ENCODE measurements at regions not wholly inside any gene's neighbourhood (a gene's known extent, or its start where the extent isn't known, plus 50 kb on each side); places are given as distances from the start of the nearest gene placed in this dataset.

- Mint-ChIP-seq H3K27ac (no peak overlapping the region), H3K4me1 (no peaks in the 10 kb centered on the region), H3K36me3 (no peaks in the 10 kb centered on the region), H3K4me3 (no peak overlapping the region), H3K9me3 (no peaks in the 10 kb centered on the region)
- no peak for ATAC-seq
- no peak for DNase-seq (ENCODE audit: low spot score in 2 of 2)
These were observed 156.4 kb upstream of the CBLB start for GRCh38 chr3:106025151-106025722.

- Mint-ChIP-seq H3K4me3 (no peak overlapping the region), H3K4me1 (no peaks in the 10 kb centered on the region), H3K27ac (no peak overlapping the region), H3K9me3 (no peaks in the 10 kb centered on the region), H3K36me3 (no peaks in the 10 kb centered on the region)
- ATAC-seq = no peak
- DNase-seq (ENCODE audit: low spot score in 2 of 2) = no peak
These were observed 161.3 kb upstream of the CBLB start for GRCh38 chr3:106029954-106030626.

- H3K36me3 Mint-ChIP-seq = no peaks in the 10 kb centered on the region
- no peak for ATAC-seq
- DNase-seq (ENCODE audit: low spot score in 2 of 2) = no peak
- H3K4me3 Mint-ChIP-seq = no peak overlapping the region
- H3K9me3 Mint-ChIP-seq = no peaks in the 10 kb centered on the region
- H3K4me1 Mint-ChIP-seq = no peaks in the 10 kb centered on the region
- no peak overlapping the region for H3K27ac Mint-ChIP-seq
These were observed 161.8 kb upstream of the CBLB start for GRCh38 chr3:106030627-106030963.

- no peaks in the 10 kb centered on the region for H3K4me1 Mint-ChIP-seq
- ATAC-seq (no peak), DNase-seq (ENCODE audit: low spot score in 2 of 2) (no peak)
- H3K9me3 Mint-ChIP-seq = no peaks in the 10 kb centered on the region
- H3K4me3 Mint-ChIP-seq = no peak overlapping the region
- H3K36me3 Mint-ChIP-seq = no peaks in the 10 kb centered on the region
- no peak overlapping the region for H3K27ac Mint-ChIP-seq
These were observed 163.7 kb upstream of the CBLB start for GRCh38 chr3:106032479-106032878.

- no peaks in the 10 kb centered on the region for H3K9me3 Mint-ChIP-seq
- no peaks in the 10 kb centered on the region for H3K36me3 Mint-ChIP-seq
- DNase-seq (ENCODE audit: low spot score in 2 of 2) (no peak), ATAC-seq (peak; percentile 37)
- H3K4me1 Mint-ChIP-seq = no peaks in the 10 kb centered on the region
- H3K27ac Mint-ChIP-seq = no peak overlapping the region
- no peak overlapping the region for H3K4me3 Mint-ChIP-seq
These were observed 164.8 kb upstream of the CBLB start for GRCh38 chr3:106033654-106034053.

GRCh38 chr3:106034313-106034712, 165.5 kb upstream of the CBLB start:
- ATAC-seq (no peak), DNase-seq (ENCODE audit: low spot score in 2 of 2) (no peak)
- Mint-ChIP-seq H3K9me3 (no peaks in the 10 kb centered on the region), H3K4me1 (no peaks in the 10 kb centered on the region), H3K27ac (no peak overlapping the region), H3K4me3 (no peak overlapping the region), H3K36me3 (no peaks in the 10 kb centered on the region)

GRCh38 chr3:106035619-106036018, 166.8 kb upstream of the CBLB start:
- Mint-ChIP-seq H3K36me3 (no peaks in the 10 kb centered on the region), H3K4me1 (peaks cover 7% of the 10 kb centered on the region), H3K9me3 (no peaks in the 10 kb centered on the region), H3K27ac (no peak overlapping the region), H3K4me3 (no peak overlapping the region)
- no peak for ATAC-seq
- no peak for DNase-seq (ENCODE audit: low spot score in 2 of 2)

- no peak overlapping the region for H3K4me3 Mint-ChIP-seq
- no peaks in the 10 kb centered on the region for H3K9me3 Mint-ChIP-seq
- H3K4me1 Mint-ChIP-seq = peaks cover 7% of the 10 kb centered on the region
- H3K27ac Mint-ChIP-seq = no peak overlapping the region
- ATAC-seq = no peak
- no peaks in the 10 kb centered on the region for H3K36me3 Mint-ChIP-seq
- no peak for DNase-seq (ENCODE audit: low spot score in 2 of 2)
These were observed 167.9 kb upstream of the CBLB start for GRCh38 chr3:106036696-106037095.

- H3K27ac Mint-ChIP-seq = no peak overlapping the region
- H3K4me1 Mint-ChIP-seq = peaks cover 8% of the 10 kb centered on the region
- H3K4me3 Mint-ChIP-seq = no peak overlapping the region
- no peaks in the 10 kb centered on the region for H3K36me3 Mint-ChIP-seq
- H3K9me3 Mint-ChIP-seq = peaks cover 3% of the 10 kb centered on the region
- ATAC-seq (no peak), DNase-seq (ENCODE audit: low spot score in 2 of 2) (no peak)
These were observed 178.4 kb upstream of the CBLB start for GRCh38 chr3:106047221-106047620.

GRCh38 chr3:106048946-106049481, 180.2 kb upstream of the CBLB start:
- ATAC-seq (peak; percentile 49), DNase-seq (ENCODE audit: low spot score in 2 of 2) (no peak)
- H3K9me3 Mint-ChIP-seq = peaks cover 3% of the 10 kb centered on the region
- H3K36me3 Mint-ChIP-seq = no peaks in the 10 kb centered on the region
- H3K27ac Mint-ChIP-seq = peak overlapping the region; percentile 52
- H3K4me1 Mint-ChIP-seq = peaks cover 8% of the 10 kb centered on the region
- H3K4me3 Mint-ChIP-seq = no peak overlapping the region

GRCh38 chr3:106049821-106050220, 181.0 kb upstream of the CBLB start:
- no peaks in the 10 kb centered on the region for H3K36me3 Mint-ChIP-seq
- no peak overlapping the region for H3K27ac Mint-ChIP-seq
- peaks cover 3% of the 10 kb centered on the region for H3K9me3 Mint-ChIP-seq
- DNase-seq (ENCODE audit: low spot score in 2 of 2) (no peak), ATAC-seq (no peak)
- no peak overlapping the region for H3K4me3 Mint-ChIP-seq
- H3K4me1 Mint-ChIP-seq = peaks cover 8% of the 10 kb centered on the region

- Mint-ChIP-seq H3K9me3 (no peaks in the 10 kb centered on the region), H3K4me3 (no peak overlapping the region), H3K27ac (no peak overlapping the region), H3K4me1 (peaks cover 8% of the 10 kb centered on the region), H3K36me3 (no peaks in the 10 kb centered on the region)
- ATAC-seq (no peak), DNase-seq (ENCODE audit: low spot score in 2 of 2) (no peak)
These were observed 188.1 kb upstream of the CBLB start for GRCh38 chr3:106056931-106057330.

GRCh38 chr3:106058475-106058874, 189.7 kb upstream of the CBLB start:
- H3K4me1 Mint-ChIP-seq = peaks cover 8% of the 10 kb centered on the region
- DNase-seq (ENCODE audit: low spot score in 2 of 2) = no peak
- ATAC-seq = no peak

GRCh38 chr3:106059953-106060517, 191.2 kb upstream of the CBLB start:
- peaks cover 15% of the 10 kb centered on the region for H3K9me3 Mint-ChIP-seq
- no peak overlapping the region for H3K27ac Mint-ChIP-seq
- no peaks in the 10 kb centered on the region for H3K36me3 Mint-ChIP-seq
- no peak overlapping the region for H3K4me3 Mint-ChIP-seq
- H3K4me1 Mint-ChIP-seq = peaks cover 8% of the 10 kb centered on the region
- DNase-seq (ENCODE audit: low spot score in 2 of 2) (no peak), ATAC-seq (no peak)

More at GRCh38 chr3:106058475-106058874, 189.7 kb upstream of the CBLB start:
- Mint-ChIP-seq H3K9me3 (peaks cover 7% of the 10 kb centered on the region), H3K27ac (no peak overlapping the region), H3K36me3 (no peaks in the 10 kb centered on the region), H3K4me3 (no peak overlapping the region)

GRCh38 chr3:106063909-106064308, 195.1 kb upstream of the CBLB start:
- no peaks in the 10 kb centered on the region for H3K36me3 Mint-ChIP-seq
- DNase-seq (ENCODE audit: low spot score in 2 of 2) = no peak
- H3K4me3 Mint-ChIP-seq = no peak overlapping the region
- H3K4me1 Mint-ChIP-seq = peaks cover 16% of the 10 kb centered on the region
- peaks cover 15% of the 10 kb centered on the region for H3K9me3 Mint-ChIP-seq
- no peak overlapping the region for H3K27ac Mint-ChIP-seq
- no peak for ATAC-seq

GRCh38 chr3:106065831-106066230, 197.0 kb upstream of the CBLB start:
- no peak overlapping the region for H3K27ac Mint-ChIP-seq
- no peak overlapping the region for H3K4me3 Mint-ChIP-seq
- no peak for ATAC-seq
- peaks cover 25% of the 10 kb centered on the region for H3K4me1 Mint-ChIP-seq
- H3K36me3 Mint-ChIP-seq = no peaks in the 10 kb centered on the region
- DNase-seq (ENCODE audit: low spot score in 2 of 2) = no peak
- peaks cover 17% of the 10 kb centered on the region for H3K9me3 Mint-ChIP-seq

Data from stimulated activated effector memory CD8-positive, alpha-beta T cell treated with anti-CD3 and anti-CD28 coated beads, Interleukin-12 subunit alpha, Interleukin-12 subunit beta, amount 100 ng/mL, for 72 hours (primary cell).